Chondrocyte (in vitro differentiated cells): ENCODE measurements at regions not wholly inside any gene's neighbourhood (a gene's known extent, or its start where the extent isn't known, plus 50 kb on each side); places are given as distances from the start of the nearest gene placed in this dataset.

ENCODE experiments used
- DNase-seq: peaks from one replicate; pipeline ENCODE4 v3.0.0; 2021; ENCODE audit warnings: mixed read lengths, low spot score
- H3K27ac Mint-ChIP-seq: one replicate; pipeline ENCODE4 v1.8.0; 2021; ENCODE audit warnings: mild to moderate bottlenecking, moderate library complexity, mixed read lengths; ENCODE audit not compliant: unreplicated experiment
- H3K27me3 Mint-ChIP-seq: 2 replicates; pipeline ENCODE4 v1.8.0; 2021; ENCODE audit warnings: low read depth, mixed read lengths
- H3K36me3 Mint-ChIP-seq: 2 replicates; pipeline ENCODE4 v1.8.0; 2021; ENCODE audit warnings: low read depth, mixed read lengths
- H3K4me1 Mint-ChIP-seq: 2 replicates; pipeline ENCODE4 v1.8.0; 2021; ENCODE audit warnings: low read depth, mild to moderate bottlenecking, mixed read lengths
- H3K4me3 Mint-ChIP-seq: one replicate; pipeline ENCODE4 v1.8.0; 2021; ENCODE audit warnings: mild to moderate bottlenecking, moderate library complexity, mixed read lengths; ENCODE audit not compliant: unreplicated experiment
- H3K9me3 Mint-ChIP-seq: 2 replicates; pipeline ENCODE4 v1.8.0; 2021; ENCODE audit warnings: low read depth, mixed read lengths
- CTCF ChIP-seq: fragments of 200-600 bp; sonication (generic); IDR thresholded peaks from 2 replicates; pipeline ENCODE4 v1.5.0; 2021; ENCODE audit warnings: antibody characterized with exemption, mild to moderate bottlenecking, moderate library complexity

GRCh38 chr13:78753435-78753834, 94.5 kb upstream of the OBI1 start:
- no peak for DNase-seq
- TF ChIP-seq CTCF: no peak
- H3K27ac Mint-ChIP-seq: no peak overlapping the region

GRCh38 chr13:78750735-78751134, 91.8 kb upstream of the OBI1 start:
- TF ChIP-seq CTCF: no peak
- Mint-ChIP-seq H3K36me3 (no peaks in the 10 kb centered on the region), H3K27ac (no peak overlapping the region), H3K4me3 (no peak overlapping the region), H3K27me3 (peaks cover 13% of the 10 kb centered on the region), H3K4me1 (no peaks in the 10 kb centered on the region), H3K9me3 (no peaks in the 10 kb centered on the region)
- DNase-seq: no peak

More at GRCh38 chr13:78753435-78753834, 94.5 kb upstream of the OBI1 start:
- no peaks in the 10 kb centered on the region for H3K4me1 Mint-ChIP-seq
- no peak overlapping the region for H3K4me3 Mint-ChIP-seq
- no peaks in the 10 kb centered on the region for H3K36me3 Mint-ChIP-seq
- H3K9me3 Mint-ChIP-seq: no peaks in the 10 kb centered on the region
- peaks cover 18% of the 10 kb centered on the region for H3K27me3 Mint-ChIP-seq

- no peak overlapping the region for H3K4me3 Mint-ChIP-seq
- H3K4me1 Mint-ChIP-seq: no peaks in the 10 kb centered on the region
- H3K36me3 Mint-ChIP-seq: no peaks in the 10 kb centered on the region
- TF ChIP-seq CTCF: no peak
- H3K9me3 Mint-ChIP-seq: no peaks in the 10 kb centered on the region
- DNase-seq: no peak
- peaks cover 5% of the 10 kb centered on the region for H3K27me3 Mint-ChIP-seq
- no peak overlapping the region for H3K27ac Mint-ChIP-seq
Measured at GRCh38 chr13:78743973-78744372, 85.0 kb upstream of the OBI1 start.

- Mint-ChIP-seq H3K4me1 (no peaks in the 10 kb centered on the region), H3K36me3 (no peaks in the 10 kb centered on the region), H3K27ac (no peak overlapping the region), H3K27me3 (no peaks in the 10 kb centered on the region), H3K9me3 (no peaks in the 10 kb centered on the region), H3K4me3 (no peak overlapping the region)
- no peak for DNase-seq
- no peak for TF ChIP-seq CTCF
Measured at GRCh38 chr13:78742659-78743058, 83.7 kb upstream of the OBI1 start.

GRCh38 chr13:78736142-78736541, 77.2 kb upstream of the OBI1 start:
- peaks cover 5% of the 10 kb centered on the region for H3K27me3 Mint-ChIP-seq
- H3K27ac Mint-ChIP-seq: no peak overlapping the region
- H3K9me3 Mint-ChIP-seq: peaks cover 3% of the 10 kb centered on the region
- no peaks in the 10 kb centered on the region for H3K4me1 Mint-ChIP-seq
- H3K4me3 Mint-ChIP-seq: no peak overlapping the region
- H3K36me3 Mint-ChIP-seq: no peaks in the 10 kb centered on the region
- TF ChIP-seq CTCF: no peak
- no peak for DNase-seq
